Transverse colon (tissue), 4 donors: ENCODE measurements at regions not wholly inside any gene's neighbourhood (a gene's known extent, or its start where the extent isn't known, plus 50 kb on each side); places are given as distances from the start of the nearest gene placed in this dataset.

ENCODE experiments used
- DNase-seq: peaks from one replicate; pipeline ENCODE4 v3.0.0-alpha.2; 2019
- H3K27ac ChIP-seq, 4 donors: fragments of 200-600 bp; sonication (generic); 2 replicates each; pipeline ENCODE4 v1.5.1; 2016 to 2018; ENCODE audit warnings: inconsistent platforms in 4 of 4
- H3K27me3 ChIP-seq: fragments of 200-600 bp; sonication (generic); 2 replicates; pipeline ENCODE4 v1.5.1; 2017; ENCODE audit warnings: inconsistent platforms
- H3K36me3 ChIP-seq, 4 donors: fragments of 200-600 bp; sonication (generic); 2 replicates each; pipeline ENCODE4 v1.5.1; 2017 to 2019; ENCODE audit warnings: inconsistent platforms in 4 of 4
- H3K4me1 ChIP-seq, 4 donors: fragments of 200-600 bp; sonication (generic); 2 replicates each; pipeline ENCODE4 v1.5.1; 2017 to 2020; ENCODE audit warnings: inconsistent platforms in 4 of 4
- H3K4me3 ChIP-seq, 4 donors: fragments of 200-600 bp; sonication (generic); 1 replicate in 1 of 4; 2 replicates in 3 of 4; pipeline versions ENCODE4 v1.5.1 to v1.6.1; 2017 to 2019; ENCODE audit warnings: inconsistent platforms in 4 of 4
- H3K9me3 ChIP-seq, 2 donors: fragments of 200-600 bp; sonication (generic); 2 replicates each; pipeline ENCODE4 v1.5.1; 2017 to 2019; ENCODE audit warnings: inconsistent platforms in 2 of 2
- EP300 ChIP-seq: sonication (generic); formaldehyde crosslinking; IDR thresholded peaks from one replicate; pipeline ENCODE4 v1.6.1; 2017; ENCODE audit warnings: antibody characterized with exemption, low read depth
- POLR2A ChIP-seq: fragments of 450-650 bp; IDR thresholded peaks from one replicate; pipeline ENCODE4 v1.6.1; 2016; ENCODE audit warnings: antibody characterized with exemption, mild to moderate bottlenecking, moderate library complexity
- POLR2AphosphoS5 ChIP-seq, 3 donors: sonication (generic); formaldehyde crosslinking; IDR thresholded peaks; one replicate each; pipeline ENCODE4 v1.6.1; 2016; ENCODE audit warnings: antibody characterized with exemption in 3 of 3
- WGBS, 2 donors: methylation state at CpG; one replicate each; pipeline ENCODE4 v1.1.5; 2018; ENCODE audit warnings: low coverage in 1 of 2; 5-methylcytosine and 5-hydroxymethylcytosine counted together
- in situ Hi-C, 4 donors: fragments of 200-750 bp; cut with MboI; loops; one replicate each; pipeline versions ENCODE4 v1.15.0 to v1.15.1; 2017; ENCODE audit warnings: low sequenced_read_pairs in 3 of 4, low pct_ligation_motif_present in 1 of 4, low pct_unique_long_range_greater_than_20kb in 1 of 4
- intact Hi-C: fragments of 100-400 bp; cut with DNase I; formaldehyde crosslinking; loops from one replicate; pipeline ENCODE4 v1.15.1; 2023; ENCODE audit warnings: low total_unique reads
- TF ChIP-seq, protein P1 (sequence below), 5 experiments: fragments of 200-600 bp in 3 of 5; fragments of 450-650 bp in 2 of 5; sonication (generic) in 3 of 5; IDR thresholded peaks; 1 replicate in 2 of 5; 2 replicates in 3 of 5; pipeline ENCODE4 v1.5.1; 2016 to 2017; ENCODE audit warnings: antibody characterized with exemption in 5 of 5, inconsistent platforms in 3 of 5, mild to moderate bottlenecking in 2 of 5, moderate library complexity in 1 of 5

DNA sequence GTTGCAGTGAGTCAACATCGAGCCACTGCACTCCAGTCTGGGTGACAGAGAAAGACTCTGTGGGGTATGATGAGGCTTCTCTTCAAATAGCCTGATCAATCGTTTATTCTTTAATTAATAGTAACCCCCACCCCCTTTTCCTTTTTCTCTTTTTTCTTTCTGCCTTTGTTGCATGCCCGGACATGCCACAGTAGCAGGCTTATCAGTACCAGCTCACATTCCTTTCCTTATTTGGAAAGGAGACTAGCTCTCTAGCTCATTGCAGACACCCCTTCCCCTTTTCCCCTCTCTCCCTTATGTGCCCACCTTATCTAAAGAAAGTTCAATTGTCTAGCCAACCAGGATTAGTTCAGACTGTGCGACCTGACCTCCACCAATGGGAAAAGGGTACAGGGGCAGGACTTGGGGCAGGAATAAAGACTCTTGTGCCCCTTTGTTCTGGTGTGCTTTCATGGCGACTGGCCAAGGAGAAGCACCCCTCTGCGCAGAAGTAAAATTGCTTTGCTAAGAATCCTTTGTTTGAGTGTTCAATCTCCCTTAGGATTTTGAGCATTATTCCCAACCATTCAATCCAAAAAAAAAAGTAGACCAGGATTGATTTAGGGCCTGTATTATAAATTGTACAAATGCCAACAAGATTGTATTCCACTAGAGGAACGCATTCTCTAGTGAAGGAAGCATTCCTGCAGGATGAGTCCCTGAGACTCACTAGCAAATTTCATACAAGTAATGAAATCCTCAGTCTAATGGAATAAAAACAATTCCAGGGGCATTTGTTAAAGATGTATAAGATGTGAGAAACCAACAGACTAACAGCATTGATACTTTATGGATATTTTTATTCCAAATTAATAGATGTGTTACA is 95.8 kb upstream of the SNRPN start:
- no peak for DNase-seq
- Histone ChIP-seq H3K4me1 (no peaks in the 10 kb centered on the region), H3K36me3 (no peaks in the 10 kb centered on the region), H3K9me3 (no peaks in the 10 kb centered on the region), H3K27ac (peak overlapping the region in 2 of 4 donors; percentile 6 to 38), H3K4me3 (no peak overlapping the region), H3K27me3 (no peaks in the 10 kb centered on the region)
- in situ Hi-C loops: no loop called here
- WGBS, 2 donors: 56 to 58% methylated on average over 2 to 7 of the region's 7 CpGs
- intact Hi-C loops: no loop called here
- TF ChIP-seq, protein P1, sequence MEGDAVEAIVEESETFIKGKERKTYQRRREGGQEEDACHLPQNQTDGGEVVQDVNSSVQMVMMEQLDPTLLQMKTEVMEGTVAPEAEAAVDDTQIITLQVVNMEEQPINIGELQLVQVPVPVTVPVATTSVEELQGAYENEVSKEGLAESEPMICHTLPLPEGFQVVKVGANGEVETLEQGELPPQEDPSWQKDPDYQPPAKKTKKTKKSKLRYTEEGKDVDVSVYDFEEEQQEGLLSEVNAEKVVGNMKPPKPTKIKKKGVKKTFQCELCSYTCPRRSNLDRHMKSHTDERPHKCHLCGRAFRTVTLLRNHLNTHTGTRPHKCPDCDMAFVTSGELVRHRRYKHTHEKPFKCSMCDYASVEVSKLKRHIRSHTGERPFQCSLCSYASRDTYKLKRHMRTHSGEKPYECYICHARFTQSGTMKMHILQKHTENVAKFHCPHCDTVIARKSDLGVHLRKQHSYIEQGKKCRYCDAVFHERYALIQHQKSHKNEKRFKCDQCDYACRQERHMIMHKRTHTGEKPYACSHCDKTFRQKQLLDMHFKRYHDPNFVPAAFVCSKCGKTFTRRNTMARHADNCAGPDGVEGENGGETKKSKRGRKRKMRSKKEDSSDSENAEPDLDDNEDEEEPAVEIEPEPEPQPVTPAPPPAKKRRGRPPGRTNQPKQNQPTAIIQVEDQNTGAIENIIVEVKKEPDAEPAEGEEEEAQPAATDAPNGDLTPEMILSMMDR (IDR thresholded peaks at IDR 0.05): no peak
- TF ChIP-seq EP300 (no peak), POLR2AphosphoS5 (IDR thresholded peaks at IDR 0.05) (no peak), POLR2A (no peak)

DNA sequence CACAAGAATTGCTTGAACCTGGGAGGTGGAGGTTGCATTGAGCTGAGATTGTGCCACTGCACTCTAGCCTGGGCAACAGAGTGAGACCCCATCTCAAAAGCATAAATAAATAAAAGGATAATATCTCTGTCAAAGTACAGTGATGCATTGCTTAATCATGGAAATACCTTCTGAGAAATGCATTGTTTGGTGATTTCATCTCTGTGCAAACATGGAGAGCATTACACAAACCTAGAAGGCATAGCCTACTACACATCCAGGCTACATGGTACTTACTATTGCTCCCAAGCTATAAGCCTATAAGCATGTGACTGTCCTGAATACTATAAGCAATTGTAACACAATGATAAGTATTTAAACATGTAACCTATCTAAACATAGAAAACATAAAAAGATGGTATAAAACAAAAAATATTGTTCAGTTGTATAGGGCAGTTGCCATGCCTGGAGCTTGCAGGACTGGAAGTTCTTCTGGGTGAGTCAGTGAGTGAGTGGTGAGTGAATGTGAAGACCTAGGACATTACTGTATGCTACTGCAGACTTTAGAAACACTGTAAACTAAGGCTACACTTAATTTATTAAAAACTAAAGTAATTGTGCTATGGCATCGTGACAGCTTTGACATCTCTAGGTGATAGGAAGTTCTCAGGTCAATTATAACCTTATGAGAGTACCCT is 93.6 kb upstream of the SNRPN start:
- no peak overlapping the region for H3K4me3 ChIP-seq
- H3K27ac ChIP-seq: no peak overlapping the region
- H3K4me1 ChIP-seq: no peaks in the 10 kb centered on the region
- no peaks in the 10 kb centered on the region for H3K36me3 ChIP-seq
- 50 to 64% methylated on average over 1 of the region's 1 CpG for WGBS, 2 donors
- in situ Hi-C loops: no loop called here
- no peak for DNase-seq
- TF ChIP-seq, protein P1 (IDR thresholded peaks at IDR 0.05): no peak
- no peak for TF ChIP-seq POLR2AphosphoS5 (IDR thresholded peaks at IDR 0.05)
- no peak for TF ChIP-seq EP300
- no peak for TF ChIP-seq POLR2A
- no peaks in the 10 kb centered on the region for H3K9me3 ChIP-seq
- intact Hi-C loops: no loop called here
- H3K27me3 ChIP-seq: no peaks in the 10 kb centered on the region

DNA sequence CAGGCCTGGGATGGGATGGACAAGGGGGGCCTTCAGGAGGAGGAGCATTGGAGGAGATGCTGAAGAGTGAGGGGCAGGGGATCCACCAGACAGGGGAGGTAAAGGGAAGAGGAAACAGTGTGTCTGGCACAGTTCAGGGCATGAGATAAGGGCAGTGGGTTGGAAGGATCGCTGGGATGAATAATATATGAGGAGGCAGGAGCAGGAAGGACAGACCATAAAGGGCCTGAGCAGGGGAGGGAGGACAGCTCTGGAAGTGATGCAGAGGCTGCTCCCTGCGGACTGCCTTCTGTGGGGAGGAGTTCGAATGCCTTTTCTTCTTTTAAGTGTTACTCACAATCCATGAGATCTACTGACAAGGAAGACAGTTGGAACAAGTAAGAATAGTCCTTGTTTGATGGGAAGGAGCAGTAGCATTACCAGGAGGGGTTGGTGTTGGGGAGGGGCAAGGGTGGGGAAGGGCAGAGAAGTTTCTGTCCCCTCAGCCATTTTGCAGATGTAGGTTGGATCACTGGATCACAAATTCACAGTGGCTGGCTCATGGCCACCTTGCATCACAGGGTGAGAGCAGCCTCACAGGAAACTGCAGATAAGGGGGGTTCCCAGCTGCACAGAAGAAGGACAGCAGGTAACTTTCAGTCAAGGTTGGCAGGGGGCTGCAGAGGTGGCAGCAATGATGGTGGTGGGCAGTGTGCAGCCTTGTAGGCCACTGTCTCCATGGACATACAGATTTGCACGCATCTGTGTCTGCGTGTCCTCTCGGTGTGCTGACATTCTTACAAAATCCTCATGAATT is 91.9 kb upstream of the SNRPN start:
- TF ChIP-seq POLR2A (no peak), POLR2AphosphoS5 (IDR thresholded peaks at IDR 0.05) (no peak), EP300 (no peak)
- TF ChIP-seq, protein P1 (IDR thresholded peaks at IDR 0.05): no peak
- no peak overlapping the region for H3K4me3 ChIP-seq
- H3K9me3 ChIP-seq: no peaks in the 10 kb centered on the region
- intact Hi-C loops (no loop called here), in situ Hi-C loops (no loop called here)
- H3K27ac ChIP-seq: no peak overlapping the region
- WGBS, 2 donors: 50 to 67% methylated on average over 3 to 6 of the region's 6 CpGs
- no peaks in the 10 kb centered on the region for H3K27me3 ChIP-seq
- H3K4me1 ChIP-seq: no peaks in the 10 kb centered on the region
- DNase-seq: no peak
- no peaks in the 10 kb centered on the region for H3K36me3 ChIP-seq

DNA sequence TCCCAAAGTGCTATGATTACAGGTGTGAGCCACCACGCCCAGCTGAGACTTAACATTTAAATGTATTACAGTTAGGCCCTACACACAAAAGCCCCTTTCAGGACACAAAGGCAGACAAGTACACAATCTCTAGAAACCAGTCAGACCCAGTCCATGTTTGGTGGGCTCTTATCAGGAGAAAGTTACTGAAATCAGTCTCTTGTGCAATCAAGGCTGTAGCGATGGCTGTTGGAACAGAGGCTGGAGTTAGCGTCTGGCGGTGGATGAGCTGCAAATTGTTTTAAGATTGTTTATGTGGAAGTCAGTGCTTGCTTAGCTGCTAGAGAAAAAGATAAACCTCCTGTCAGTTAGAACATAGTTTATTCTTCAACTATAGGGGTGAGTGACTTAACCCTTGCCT is 89.5 kb upstream of the SNRPN start:
- Histone ChIP-seq H3K4me3 (no peak overlapping the region), H3K36me3 (no peaks in the 10 kb centered on the region), H3K4me1 (no peaks in the 10 kb centered on the region), H3K27me3 (no peaks in the 10 kb centered on the region), H3K9me3 (no peaks in the 10 kb centered on the region), H3K27ac (no peak overlapping the region)
- TF ChIP-seq EP300 (no peak), POLR2A (no peak), POLR2AphosphoS5 (IDR thresholded peaks at IDR 0.05) (no peak)
- TF ChIP-seq, protein P1 (IDR thresholded peaks at IDR 0.05): no peak
- intact Hi-C loops: no loop called here
- DNase-seq: no peak
- 77% methylated on average over 4 of the region's 4 CpGs; no CpG with 5 or more reads in 1 of the 2 donors for WGBS, 2 donors
- in situ Hi-C loops: no loop called here
